ENCODE measurements at regions not wholly inside any gene's neighbourhood (a gene's known extent, or its start where the extent isn't known, plus 50 kb on each side); places are given as distances from the start of the nearest gene placed in this dataset.
"Not testable (repeated sequence)": the region's sequence is repeated elsewhere in the genome, so short reads cannot be mapped to it uniquely, and the experiment has no call there.

DNA sequence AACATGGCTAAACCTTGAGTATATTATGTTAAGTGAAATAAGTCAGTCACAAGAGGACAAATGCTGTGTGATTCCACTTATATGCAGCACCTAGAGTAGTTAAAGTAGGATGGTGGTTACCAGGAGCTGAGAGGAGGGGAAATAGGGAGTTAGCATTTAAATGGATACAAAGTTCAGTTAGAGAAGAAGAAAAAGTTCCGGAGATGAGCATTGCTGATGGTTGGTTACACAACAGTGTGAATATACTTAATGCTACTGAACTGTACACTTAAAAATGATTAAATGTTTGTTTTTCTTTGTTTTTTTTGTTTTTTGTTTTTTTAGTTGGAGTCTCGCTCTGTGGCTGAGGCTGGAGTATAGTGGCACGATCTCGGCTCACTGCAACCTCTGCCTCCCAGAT lies 67.7 kb upstream of the OSTN start (continued):
- TF ChIP-seq, protein P1, sequence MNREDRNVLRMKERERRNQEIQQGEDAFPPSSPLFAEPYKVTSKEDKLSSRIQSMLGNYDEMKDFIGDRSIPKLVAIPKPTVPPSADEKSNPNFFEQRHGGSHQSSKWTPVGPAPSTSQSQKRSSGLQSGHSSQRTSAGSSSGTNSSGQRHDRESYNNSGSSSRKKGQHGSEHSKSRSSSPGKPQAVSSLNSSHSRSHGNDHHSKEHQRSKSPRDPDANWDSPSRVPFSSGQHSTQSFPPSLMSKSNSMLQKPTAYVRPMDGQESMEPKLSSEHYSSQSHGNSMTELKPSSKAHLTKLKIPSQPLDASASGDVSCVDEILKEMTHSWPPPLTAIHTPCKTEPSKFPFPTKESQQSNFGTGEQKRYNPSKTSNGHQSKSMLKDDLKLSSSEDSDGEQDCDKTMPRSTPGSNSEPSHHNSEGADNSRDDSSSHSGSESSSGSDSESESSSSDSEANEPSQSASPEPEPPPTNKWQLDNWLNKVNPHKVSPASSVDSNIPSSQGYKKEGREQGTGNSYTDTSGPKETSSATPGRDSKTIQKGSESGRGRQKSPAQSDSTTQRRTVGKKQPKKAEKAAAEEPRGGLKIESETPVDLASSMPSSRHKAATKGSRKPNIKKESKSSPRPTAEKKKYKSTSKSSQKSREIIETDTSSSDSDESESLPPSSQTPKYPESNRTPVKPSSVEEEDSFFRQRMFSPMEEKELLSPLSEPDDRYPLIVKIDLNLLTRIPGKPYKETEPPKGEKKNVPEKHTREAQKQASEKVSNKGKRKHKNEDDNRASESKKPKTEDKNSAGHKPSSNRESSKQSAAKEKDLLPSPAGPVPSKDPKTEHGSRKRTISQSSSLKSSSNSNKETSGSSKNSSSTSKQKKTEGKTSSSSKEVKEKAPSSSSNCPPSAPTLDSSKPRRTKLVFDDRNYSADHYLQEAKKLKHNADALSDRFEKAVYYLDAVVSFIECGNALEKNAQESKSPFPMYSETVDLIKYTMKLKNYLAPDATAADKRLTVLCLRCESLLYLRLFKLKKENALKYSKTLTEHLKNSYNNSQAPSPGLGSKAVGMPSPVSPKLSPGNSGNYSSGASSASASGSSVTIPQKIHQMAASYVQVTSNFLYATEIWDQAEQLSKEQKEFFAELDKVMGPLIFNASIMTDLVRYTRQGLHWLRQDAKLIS (CRISPR knock-in tag; IDR thresholded peaks at IDR 0.05; ENCODE audit: borderline replicate concordance): no peak
- TF ChIP-seq ZNF416 (CRISPR knock-in tag; IDR thresholded peaks at IDR 0.05): no peak
- no peak for TF ChIP-seq NR1H2 (CRISPR knock-in tag; IDR thresholded peaks at IDR 0.05)
- TF ChIP-seq, protein P2, sequence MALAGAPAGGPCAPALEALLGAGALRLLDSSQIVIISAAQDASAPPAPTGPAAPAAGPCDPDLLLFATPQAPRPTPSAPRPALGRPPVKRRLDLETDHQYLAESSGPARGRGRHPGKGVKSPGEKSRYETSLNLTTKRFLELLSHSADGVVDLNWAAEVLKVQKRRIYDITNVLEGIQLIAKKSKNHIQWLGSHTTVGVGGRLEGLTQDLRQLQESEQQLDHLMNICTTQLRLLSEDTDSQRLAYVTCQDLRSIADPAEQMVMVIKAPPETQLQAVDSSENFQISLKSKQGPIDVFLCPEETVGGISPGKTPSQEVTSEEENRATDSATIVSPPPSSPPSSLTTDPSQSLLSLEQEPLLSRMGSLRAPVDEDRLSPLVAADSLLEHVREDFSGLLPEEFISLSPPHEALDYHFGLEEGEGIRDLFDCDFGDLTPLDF (CRISPR knock-in tag; IDR thresholded peaks at IDR 0.05): no peak
- no peak for TF ChIP-seq ZNF317 (CRISPR knock-in tag; IDR thresholded peaks at IDR 0.05; ENCODE audit: borderline replicate concordance, low read depth)
- TF ChIP-seq, protein P3, sequence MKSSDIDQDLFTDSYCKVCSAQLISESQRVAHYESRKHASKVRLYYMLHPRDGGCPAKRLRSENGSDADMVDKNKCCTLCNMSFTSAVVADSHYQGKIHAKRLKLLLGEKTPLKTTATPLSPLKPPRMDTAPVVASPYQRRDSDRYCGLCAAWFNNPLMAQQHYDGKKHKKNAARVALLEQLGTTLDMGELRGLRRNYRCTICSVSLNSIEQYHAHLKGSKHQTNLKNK (CRISPR knock-in tag; IDR thresholded peaks at IDR 0.05): no peak
- TF ChIP-seq, protein P4, sequence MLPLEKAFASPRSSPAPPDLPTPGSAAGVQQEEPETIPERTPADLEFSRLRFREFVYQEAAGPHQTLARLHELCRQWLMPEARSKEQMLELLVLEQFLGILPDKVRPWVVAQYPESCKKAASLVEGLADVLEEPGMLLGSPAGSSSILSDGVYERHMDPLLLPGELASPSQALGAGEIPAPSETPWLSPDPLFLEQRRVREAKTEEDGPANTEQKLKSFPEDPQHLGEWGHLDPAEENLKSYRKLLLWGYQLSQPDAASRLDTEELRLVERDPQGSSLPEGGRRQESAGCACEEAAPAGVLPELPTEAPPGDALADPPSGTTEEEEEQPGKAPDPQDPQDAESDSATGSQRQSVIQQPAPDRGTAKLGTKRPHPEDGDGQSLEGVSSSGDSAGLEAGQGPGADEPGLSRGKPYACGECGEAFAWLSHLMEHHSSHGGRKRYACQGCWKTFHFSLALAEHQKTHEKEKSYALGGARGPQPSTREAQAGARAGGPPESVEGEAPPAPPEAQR (CRISPR knock-in tag; IDR thresholded peaks at IDR 0.05): no peak
- TF ChIP-seq EMX1 (CRISPR knock-in tag; IDR thresholded peaks at IDR 0.05): no peak
- TF ChIP-seq, protein P5, sequence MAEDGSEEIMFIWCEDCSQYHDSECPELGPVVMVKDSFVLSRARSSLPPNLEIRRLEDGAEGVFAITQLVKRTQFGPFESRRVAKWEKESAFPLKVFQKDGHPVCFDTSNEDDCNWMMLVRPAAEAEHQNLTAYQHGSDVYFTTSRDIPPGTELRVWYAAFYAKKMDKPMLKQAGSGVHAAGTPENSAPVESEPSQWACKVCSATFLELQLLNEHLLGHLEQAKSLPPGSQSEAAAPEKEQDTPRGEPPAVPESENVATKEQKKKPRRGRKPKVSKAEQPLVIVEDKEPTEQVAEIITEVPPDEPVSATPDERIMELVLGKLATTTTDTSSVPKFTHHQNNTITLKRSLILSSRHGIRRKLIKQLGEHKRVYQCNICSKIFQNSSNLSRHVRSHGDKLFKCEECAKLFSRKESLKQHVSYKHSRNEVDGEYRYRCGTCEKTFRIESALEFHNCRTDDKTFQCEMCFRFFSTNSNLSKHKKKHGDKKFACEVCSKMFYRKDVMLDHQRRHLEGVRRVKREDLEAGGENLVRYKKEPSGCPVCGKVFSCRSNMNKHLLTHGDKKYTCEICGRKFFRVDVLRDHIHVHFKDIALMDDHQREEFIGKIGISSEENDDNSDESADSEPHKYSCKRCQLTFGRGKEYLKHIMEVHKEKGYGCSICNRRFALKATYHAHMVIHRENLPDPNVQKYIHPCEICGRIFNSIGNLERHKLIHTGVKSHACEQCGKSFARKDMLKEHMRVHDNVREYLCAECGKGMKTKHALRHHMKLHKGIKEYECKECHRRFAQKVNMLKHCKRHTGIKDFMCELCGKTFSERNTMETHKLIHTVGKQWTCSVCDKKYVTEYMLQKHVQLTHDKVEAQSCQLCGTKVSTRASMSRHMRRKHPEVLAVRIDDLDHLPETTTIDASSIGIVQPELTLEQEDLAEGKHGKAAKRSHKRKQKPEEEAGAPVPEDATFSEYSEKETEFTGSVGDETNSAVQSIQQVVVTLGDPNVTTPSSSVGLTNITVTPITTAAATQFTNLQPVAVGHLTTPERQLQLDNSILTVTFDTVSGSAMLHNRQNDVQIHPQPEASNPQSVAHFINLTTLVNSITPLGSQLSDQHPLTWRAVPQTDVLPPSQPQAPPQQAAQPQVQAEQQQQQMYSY (CRISPR knock-in tag; IDR thresholded peaks at IDR 0.05): no peak
- TF ChIP-seq TP53 (CRISPR knock-in tag; IDR thresholded peaks at IDR 0.05): no peak

DNA sequence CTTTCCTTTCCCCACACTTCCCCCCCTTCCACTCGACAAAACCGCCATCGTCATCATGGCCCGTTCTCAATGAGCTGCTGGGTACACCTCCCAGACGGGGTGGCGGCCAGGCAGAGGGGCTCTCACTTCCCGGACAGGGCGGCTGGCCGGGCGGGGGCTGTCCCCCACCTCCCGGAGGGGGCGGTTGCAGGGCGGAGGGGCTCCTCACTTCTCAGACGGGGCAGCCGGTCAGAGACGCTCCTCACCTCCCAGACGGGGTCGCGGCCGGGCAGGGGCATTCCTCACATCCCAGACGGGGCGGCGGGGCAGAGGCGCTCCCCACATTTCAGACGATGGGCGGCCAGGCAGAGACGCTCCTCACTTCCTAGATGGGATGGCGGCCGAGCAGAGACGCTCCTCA lies 74.2 kb upstream of the OSTN start:
- CTCF ChIA-PET; DNase-seq (ENCODE audit: low spot score); H3K36me3 Mint-ChIP-seq; H3K27me3 Mint-ChIP-seq (ENCODE audit: low read depth); H3K4me1 Mint-ChIP-seq; POLR2A ChIA-PET; H3K27ac Mint-ChIP-seq; H3K4me3 Mint-ChIP-seq; ATAC-seq: not testable (repeated sequence)
- peaks cover 29% of the 10 kb centered on the region for H3K9me3 Mint-ChIP-seq

DNA sequence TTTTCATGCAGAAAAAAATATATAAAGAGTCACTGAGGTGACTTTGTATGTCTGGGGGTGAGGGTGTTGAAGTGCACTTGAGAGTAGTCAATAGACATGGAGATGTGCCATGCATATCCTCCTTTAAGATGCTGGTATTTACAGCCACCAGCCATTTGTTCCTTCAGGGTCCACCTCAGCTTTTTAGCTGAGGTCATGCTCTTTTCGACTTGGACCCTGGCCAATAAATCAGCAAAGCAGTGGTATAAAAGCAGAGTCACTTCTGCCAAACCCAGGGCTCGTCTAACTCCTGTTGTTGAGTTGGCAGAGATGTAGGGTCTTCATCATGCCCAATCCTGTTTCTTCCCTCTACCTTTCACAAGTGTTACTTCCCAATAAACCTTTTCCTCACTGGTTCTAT lies 75.1 kb upstream of the OSTN start:
- ATAC-seq (no peak), DNase-seq (ENCODE audit: low spot score) (no peak)
- Mint-ChIP-seq H3K36me3 (peaks cover 4% of the 10 kb centered on the region; the same call in 1 of the 2 replicates), H3K27ac (no peak overlapping the region), H3K9me3 (peaks cover 29% of the 10 kb centered on the region), H3K27me3 (ENCODE audit: low read depth) (no peaks in the 10 kb centered on the region), H3K4me3 (no peak overlapping the region), H3K4me1 (no peaks in the 10 kb centered on the region)
- POLR2A ChIA-PET: no interaction called here
- CTCF ChIA-PET: no interaction called here
- TF ChIP-seq SMAD3 (CRISPR knock-in tag; IDR thresholded peaks at IDR 0.05; ENCODE audit: borderline replicate concordance) (no peak), TCF7 (CRISPR knock-in tag; IDR thresholded peaks at IDR 0.05; ENCODE audit: low read depth) (no peak), CBFB (CRISPR knock-in tag; IDR thresholded peaks at IDR 0.05; ENCODE audit: low read depth) (no peak), ZNF396 (CRISPR knock-in tag; IDR thresholded peaks at IDR 0.05; ENCODE audit: borderline replicate concordance) (no peak)
- TF ChIP-seq, protein P6, sequence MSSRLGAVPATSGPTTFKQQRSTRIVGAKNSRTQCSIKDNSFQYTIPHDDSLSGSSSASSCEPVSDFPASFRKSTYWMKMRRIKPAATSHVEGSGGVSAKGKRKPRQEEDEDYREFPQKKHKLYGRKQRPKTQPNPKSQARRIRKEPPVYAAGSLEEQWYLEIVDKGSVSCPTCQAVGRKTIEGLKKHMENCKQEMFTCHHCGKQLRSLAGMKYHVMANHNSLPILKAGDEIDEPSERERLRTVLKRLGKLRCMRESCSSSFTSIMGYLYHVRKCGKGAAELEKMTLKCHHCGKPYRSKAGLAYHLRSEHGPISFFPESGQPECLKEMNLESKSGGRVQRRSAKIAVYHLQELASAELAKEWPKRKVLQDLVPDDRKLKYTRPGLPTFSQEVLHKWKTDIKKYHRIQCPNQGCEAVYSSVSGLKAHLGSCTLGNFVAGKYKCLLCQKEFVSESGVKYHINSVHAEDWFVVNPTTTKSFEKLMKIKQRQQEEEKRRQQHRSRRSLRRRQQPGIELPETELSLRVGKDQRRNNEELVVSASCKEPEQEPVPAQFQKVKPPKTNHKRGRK (CRISPR knock-in tag; IDR thresholded peaks at IDR 0.05; ENCODE audit: borderline replicate concordance): no peak
- TF ChIP-seq, protein P7, sequence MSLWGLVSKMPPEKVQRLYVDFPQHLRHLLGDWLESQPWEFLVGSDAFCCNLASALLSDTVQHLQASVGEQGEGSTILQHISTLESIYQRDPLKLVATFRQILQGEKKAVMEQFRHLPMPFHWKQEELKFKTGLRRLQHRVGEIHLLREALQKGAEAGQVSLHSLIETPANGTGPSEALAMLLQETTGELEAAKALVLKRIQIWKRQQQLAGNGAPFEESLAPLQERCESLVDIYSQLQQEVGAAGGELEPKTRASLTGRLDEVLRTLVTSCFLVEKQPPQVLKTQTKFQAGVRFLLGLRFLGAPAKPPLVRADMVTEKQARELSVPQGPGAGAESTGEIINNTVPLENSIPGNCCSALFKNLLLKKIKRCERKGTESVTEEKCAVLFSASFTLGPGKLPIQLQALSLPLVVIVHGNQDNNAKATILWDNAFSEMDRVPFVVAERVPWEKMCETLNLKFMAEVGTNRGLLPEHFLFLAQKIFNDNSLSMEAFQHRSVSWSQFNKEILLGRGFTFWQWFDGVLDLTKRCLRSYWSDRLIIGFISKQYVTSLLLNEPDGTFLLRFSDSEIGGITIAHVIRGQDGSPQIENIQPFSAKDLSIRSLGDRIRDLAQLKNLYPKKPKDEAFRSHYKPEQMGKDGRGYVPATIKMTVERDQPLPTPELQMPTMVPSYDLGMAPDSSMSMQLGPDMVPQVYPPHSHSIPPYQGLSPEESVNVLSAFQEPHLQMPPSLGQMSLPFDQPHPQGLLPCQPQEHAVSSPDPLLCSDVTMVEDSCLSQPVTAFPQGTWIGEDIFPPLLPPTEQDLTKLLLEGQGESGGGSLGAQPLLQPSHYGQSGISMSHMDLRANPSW (CRISPR knock-in tag; conservative IDR thresholded peaks at IDR 0.05; ENCODE audit: low read depth): no peak
- TF ChIP-seq, protein P8, sequence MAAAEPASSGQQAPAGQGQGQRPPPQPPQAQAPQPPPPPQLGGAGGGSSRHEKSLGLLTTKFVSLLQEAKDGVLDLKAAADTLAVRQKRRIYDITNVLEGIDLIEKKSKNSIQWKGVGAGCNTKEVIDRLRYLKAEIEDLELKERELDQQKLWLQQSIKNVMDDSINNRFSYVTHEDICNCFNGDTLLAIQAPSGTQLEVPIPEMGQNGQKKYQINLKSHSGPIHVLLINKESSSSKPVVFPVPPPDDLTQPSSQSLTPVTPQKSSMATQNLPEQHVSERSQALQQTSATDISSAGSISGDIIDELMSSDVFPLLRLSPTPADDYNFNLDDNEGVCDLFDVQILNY (CRISPR knock-in tag; IDR thresholded peaks at IDR 0.05): no peak
